ENCODE measurements at regions not wholly inside any gene's neighbourhood (a gene's known extent, or its start where the extent isn't known, plus 50 kb on each side); places are given as distances from the start of the nearest gene placed in this dataset.
"Not testable (repeated sequence)": the region's sequence is repeated elsewhere in the genome, so short reads cannot be mapped to it uniquely, and the experiment has no call there.

DNA sequence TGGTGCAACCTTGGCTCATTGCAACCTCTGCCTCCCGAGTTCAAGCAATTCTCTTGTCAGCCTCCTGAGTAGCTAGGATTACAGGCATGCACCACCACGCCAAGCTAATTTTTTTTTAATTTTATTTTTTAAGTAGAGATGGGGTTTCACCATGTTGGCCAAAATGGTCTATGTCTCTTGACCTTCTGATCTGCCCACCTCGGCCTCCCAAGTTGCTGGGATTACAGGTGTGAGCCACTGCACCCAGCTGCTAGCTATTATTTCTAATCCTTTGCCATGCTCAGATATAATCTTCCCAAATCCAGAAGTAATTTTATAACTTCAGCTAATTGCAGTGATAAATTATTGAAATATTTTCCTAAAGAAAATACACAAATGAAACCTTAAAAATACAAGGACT is 305.1 kb upstream of the OR11H12 start:
- DNase-seq (ENCODE audit: low spot score): not testable (repeated sequence)

DNA sequence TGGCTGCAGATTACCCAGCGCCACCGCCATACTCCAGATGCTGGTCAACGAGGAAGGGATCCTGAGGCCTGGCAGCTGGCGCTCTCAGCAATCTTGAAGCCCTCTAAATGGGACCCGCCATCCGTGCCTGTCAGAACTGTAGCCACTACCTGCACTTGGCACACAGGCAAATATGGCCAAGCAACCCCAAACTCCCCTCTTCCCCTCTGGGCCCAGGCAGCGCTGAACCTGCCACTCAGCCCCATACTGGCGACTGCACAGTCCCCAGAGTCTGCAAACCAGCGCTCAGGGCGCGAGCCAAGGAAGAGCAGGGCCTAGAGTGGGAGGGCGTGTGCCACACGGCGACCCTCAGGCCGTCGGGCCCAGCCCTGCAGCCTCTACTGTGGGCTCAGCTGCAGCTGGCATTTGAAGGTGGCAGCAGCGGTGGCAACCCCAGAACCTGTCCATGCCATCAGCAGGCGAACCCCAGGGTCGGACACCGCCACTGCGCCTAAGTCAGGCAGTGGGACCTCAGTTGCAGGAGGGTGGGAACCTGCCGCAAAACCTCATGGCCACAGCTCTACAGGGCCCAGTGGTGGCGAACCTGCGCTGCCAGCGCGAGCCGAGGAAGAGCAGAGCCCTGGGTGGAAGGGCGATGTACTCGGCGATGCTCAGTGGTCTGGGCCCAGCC is 268.4 kb upstream of the OR11H12 start:
- peak; percentile 1 for DNase-seq (ENCODE audit: low spot score)

DNA sequence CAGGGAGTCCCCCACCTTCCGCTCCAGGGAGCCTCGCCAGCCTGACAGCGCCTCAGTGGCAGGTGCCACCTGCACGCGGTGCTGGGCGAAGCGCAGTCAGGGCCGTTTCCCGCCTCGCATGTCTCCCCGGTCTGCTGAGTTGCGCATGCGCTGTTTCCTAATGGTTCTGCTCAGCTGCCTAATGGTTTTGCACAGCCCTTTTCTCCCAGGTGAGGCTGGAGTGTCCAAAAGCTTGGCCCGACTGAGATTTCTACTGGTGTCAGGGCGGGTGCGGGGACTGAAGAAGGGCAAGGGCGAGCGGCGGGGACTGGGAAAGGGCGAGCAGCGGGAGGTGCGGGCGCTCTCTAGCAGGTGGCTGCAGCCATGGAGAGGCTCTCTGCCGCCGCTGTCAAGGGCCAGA is 267.6 kb upstream of the OR11H12 start:
- DNase-seq (ENCODE audit: low spot score): peak; percentile 9

DNA sequence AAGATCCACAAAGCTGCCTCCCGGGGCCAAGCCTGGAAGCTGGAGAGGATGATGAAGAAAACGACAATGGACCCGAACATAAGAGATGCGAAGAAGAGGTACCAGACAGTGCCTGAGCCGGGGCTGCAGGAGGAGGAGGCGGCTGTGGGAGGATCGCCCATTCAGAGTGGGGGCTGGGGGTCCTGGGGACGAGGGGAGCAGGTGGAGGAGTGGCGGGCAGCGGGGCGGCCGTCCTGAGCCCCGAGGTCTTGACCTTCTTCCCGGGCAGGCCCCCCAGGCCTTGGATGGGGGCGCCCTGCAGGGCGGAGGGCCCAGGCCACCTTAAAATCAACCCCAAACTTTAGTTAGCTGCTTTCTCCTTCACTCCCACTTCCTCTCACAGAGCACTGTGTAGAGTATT is 267.1 kb upstream of the OR11H12 start:
- peak; percentile 20 for DNase-seq (ENCODE audit: low spot score)
